NB4 (cell line): ENCODE measurements at regions not wholly inside any gene's neighbourhood (a gene's known extent, or its start where the extent isn't known, plus 50 kb on each side); places are given as distances from the start of the nearest gene placed in this dataset.

Experiments
- MYC ChIP-seq: IDR thresholded peaks from 2 replicates; pipeline ENCODE4 v1.6.1; 2011; ENCODE audit warnings: low read depth, low read length
- POLR2A ChIP-seq: IDR thresholded peaks from 2 replicates; pipeline ENCODE4 v1.6.1; 2011; ENCODE audit warnings: mild to moderate bottlenecking; ENCODE audit not compliant: insufficient read length; ENCODE audit errors: extremely low read depth
- TF ChIP-seq, protein P1 (sequence below): IDR thresholded peaks from one replicate; pipeline ENCODE4 v1.5.1; 2012; ENCODE audit warnings: low read depth, low read length
- TF ChIP-seq, protein P2 (sequence below): IDR thresholded peaks from 2 replicates; pipeline ENCODE4 v1.6.1; 2011; ENCODE audit warnings: low read depth, low read length

DNA sequence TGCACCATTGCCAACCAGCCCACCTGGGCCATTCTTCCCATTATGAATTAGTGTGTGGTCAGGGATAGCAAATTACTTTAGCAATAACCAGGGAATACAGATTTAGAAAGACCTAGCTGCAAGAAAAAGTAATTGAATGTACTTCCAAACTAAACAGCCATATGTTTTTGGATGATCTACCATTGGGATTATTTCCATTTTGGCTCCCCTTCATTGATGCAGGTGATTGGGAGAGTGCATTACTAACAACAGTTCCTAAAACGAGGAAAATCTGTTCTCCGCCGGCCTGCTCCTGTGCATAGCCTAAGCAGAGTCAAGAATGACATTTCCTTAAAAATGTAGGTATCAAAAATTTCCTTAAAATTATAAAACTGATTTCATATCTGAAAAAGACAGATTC, 58.5 kb downstream of the MAIP1 start:
- TF ChIP-seq, protein P1, sequence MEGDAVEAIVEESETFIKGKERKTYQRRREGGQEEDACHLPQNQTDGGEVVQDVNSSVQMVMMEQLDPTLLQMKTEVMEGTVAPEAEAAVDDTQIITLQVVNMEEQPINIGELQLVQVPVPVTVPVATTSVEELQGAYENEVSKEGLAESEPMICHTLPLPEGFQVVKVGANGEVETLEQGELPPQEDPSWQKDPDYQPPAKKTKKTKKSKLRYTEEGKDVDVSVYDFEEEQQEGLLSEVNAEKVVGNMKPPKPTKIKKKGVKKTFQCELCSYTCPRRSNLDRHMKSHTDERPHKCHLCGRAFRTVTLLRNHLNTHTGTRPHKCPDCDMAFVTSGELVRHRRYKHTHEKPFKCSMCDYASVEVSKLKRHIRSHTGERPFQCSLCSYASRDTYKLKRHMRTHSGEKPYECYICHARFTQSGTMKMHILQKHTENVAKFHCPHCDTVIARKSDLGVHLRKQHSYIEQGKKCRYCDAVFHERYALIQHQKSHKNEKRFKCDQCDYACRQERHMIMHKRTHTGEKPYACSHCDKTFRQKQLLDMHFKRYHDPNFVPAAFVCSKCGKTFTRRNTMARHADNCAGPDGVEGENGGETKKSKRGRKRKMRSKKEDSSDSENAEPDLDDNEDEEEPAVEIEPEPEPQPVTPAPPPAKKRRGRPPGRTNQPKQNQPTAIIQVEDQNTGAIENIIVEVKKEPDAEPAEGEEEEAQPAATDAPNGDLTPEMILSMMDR: no peak
- TF ChIP-seq POLR2A (no peak), MYC (no peak)
- TF ChIP-seq, protein P2, sequence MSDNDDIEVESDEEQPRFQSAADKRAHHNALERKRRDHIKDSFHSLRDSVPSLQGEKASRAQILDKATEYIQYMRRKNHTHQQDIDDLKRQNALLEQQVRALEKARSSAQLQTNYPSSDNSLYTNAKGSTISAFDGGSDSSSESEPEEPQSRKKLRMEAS: no peak
